SK-N-SH treated with all-trans-retinoic acid at 6 μM for 48 hours (cell line): ENCODE measurements at regions not wholly inside any gene's neighbourhood (a gene's known extent, or its start where the extent isn't known, plus 50 kb on each side); places are given as distances from the start of the nearest gene placed in this dataset.

Source experiments
- BACH2 ChIP-seq: fragments of 250-450 bp; sonication (Bioruptor Pico); IDR thresholded peaks from 2 replicates; pipeline ENCODE4 v1.9.0; 2021; ENCODE audit warnings: mild to moderate bottlenecking, borderline replicate concordance
- CREB5 ChIP-seq: fragments of 250-450 bp; sonication (Bioruptor Pico); IDR thresholded peaks from 2 replicates; pipeline ENCODE4 v1.5.1; 2020; ENCODE audit warnings: low read depth, mild to moderate bottlenecking, moderate library complexity
- CSDC2 ChIP-seq: fragments of 250-450 bp; sonication (Bioruptor Pico); IDR thresholded peaks from 2 replicates; pipeline ENCODE4 v1.5.0; 2020; ENCODE audit warnings: mild to moderate bottlenecking, moderate library complexity
- CSRNP3 ChIP-seq: fragments of 250-450 bp; sonication (Bioruptor Pico); IDR thresholded peaks from 2 replicates; pipeline ENCODE4 v1.5.1; 2021; ENCODE audit warnings: mild to moderate bottlenecking, moderate library complexity
- GLIS3 ChIP-seq: fragments of 250-450 bp; sonication (Bioruptor Pico); IDR thresholded peaks from 2 replicates; pipeline ENCODE4 v1.5.0; 2020; ENCODE audit warnings: mild to moderate bottlenecking, moderate library complexity
- OSR1 ChIP-seq: fragments of 250-450 bp; sonication (Bioruptor Pico); IDR thresholded peaks from 2 replicates; pipeline ENCODE4 v1.8.0; 2022; ENCODE audit warnings: moderate library complexity, mild to moderate bottlenecking, inconsistent platforms
- PATZ1 ChIP-seq: fragments of 250-450 bp; sonication (Bioruptor Pico); IDR thresholded peaks from 2 replicates; pipeline ENCODE4 v1.8.0; 2020; ENCODE audit warnings: mild to moderate bottlenecking, moderate library complexity, borderline replicate concordance
- POU6F1 ChIP-seq: fragments of 250-450 bp; sonication (Bioruptor Pico); IDR thresholded peaks from 2 replicates; pipeline ENCODE4 v1.8.0; 2021; ENCODE audit warnings: low read depth, mild to moderate bottlenecking, moderate library complexity, borderline replicate concordance
- ZFP3 ChIP-seq: fragments of 250-450 bp; sonication (Bioruptor Pico); IDR thresholded peaks from 2 replicates; pipeline ENCODE4 v1.5.0; 2020; ENCODE audit warnings: mild to moderate bottlenecking, moderate library complexity
- ZFP30 ChIP-seq: fragments of 450-650 bp; formaldehyde crosslinking; IDR thresholded peaks from 2 replicates; pipeline ENCODE4 v1.5.0; 2022; ENCODE audit warnings: mild to moderate bottlenecking, moderate library complexity
- ZNF565 ChIP-seq: fragments of 450-650 bp; formaldehyde crosslinking; conservative IDR thresholded peaks from 2 replicates; pipeline ENCODE4 v1.5.0; 2020; ENCODE audit warnings: low read depth, mild to moderate bottlenecking, moderate library complexity
- ZNF70 ChIP-seq: fragments of 450-650 bp; formaldehyde crosslinking; IDR thresholded peaks from 2 replicates; pipeline ENCODE4 v1.5.0; 2020; ENCODE audit warnings: mild to moderate bottlenecking, moderate library complexity

GRCh38 chrX:79440336-79440735 lies 73.2 kb upstream of the ITM2A start:
- TF ChIP-seq CREB5 (CRISPR knock-in tag) (no peak), BACH2 (CRISPR knock-in tag) (no peak), ZFP30 (CRISPR knock-in tag) (no peak), ZNF565 (CRISPR knock-in tag) (no peak), ZFP3 (no peak), OSR1 (CRISPR knock-in tag) (no peak), PATZ1 (CRISPR knock-in tag) (no peak), CSRNP3 (CRISPR knock-in tag) (no peak), POU6F1 (CRISPR knock-in tag) (no peak), ZNF70 (CRISPR knock-in tag) (no peak), GLIS3 (CRISPR knock-in tag) (no peak), CSDC2 (CRISPR knock-in tag) (no peak)
